ENCODE measurements at regions not wholly inside any gene's neighbourhood (a gene's known extent, or its start where the extent isn't known, plus 50 kb on each side); places are given as distances from the start of the nearest gene placed in this dataset.

GRCh38 chr12:107328442-107329133 lies 235.2 kb upstream of the CRY1 start:
- Histone ChIP-seq H3K9me3 (ENCODE audit: control extremely low read depth in 1 of 5, control insufficient read depth in 4 of 5, insufficient read depth in 2 of 5, low read depth in 1 of 5, low read length in 4 of 5) (no peaks in the 10 kb centered on the region), H3K36me3 (ENCODE audit: control insufficient read depth in 4 of 4, insufficient read depth in 4 of 4, low read length in 3 of 4) (no peaks in the 10 kb centered on the region), H3K4me3 (ENCODE audit: control insufficient read depth in 1 of 7, extremely low read depth in 1 of 7, insufficient read depth in 4 of 7, low read depth in 2 of 7, low read length in 6 of 7) (peak overlapping the region in 2 of 7 experiments; percentile 24 to 41), H3K27ac (ENCODE audit: insufficient read depth in 1 of 2, low read depth in 1 of 2, low read length in 2 of 2, poor library complexity in 1 of 2, severe bottlenecking in 2 of 2) (no peak overlapping the region), H3K27me3 (replicated peaks in 2 of 5; ENCODE audit: control insufficient read depth in 4 of 5, insufficient read depth in 5 of 5, low read length in 4 of 5) (peaks cover 0 to 5% (median 0%) of the 10 kb centered on the region in 5 experiments), H3K4me1 (ENCODE audit: control extremely low read depth in 1 of 4, control insufficient read depth in 4 of 4, insufficient read depth in 4 of 4, low read length in 3 of 4) (peaks cover 8 to 58% (median 35%) of the 10 kb centered on the region in 4 experiments)
- DNase-seq: peak; percentile 87 to 98 (median 97)
- 10% methylated on average over 9 of the region's 11 CpGs for WGBS (ENCODE audit: insufficient coverage)
- ChIA-PET POLR2A (interaction anchor here (0.8 to 1.6 kb wide), 2 partner anchors 8 to 10 kb away, joined by 3 to 4 read pairs; a partner anchor contains a TSS), CTCF (interaction anchor here (0.8 to 1.7 kb wide), 4 partner anchors 12 to 46 kb away, joined by 3 to 7 read pairs (median 3); no protein-coding TSS in a partner anchor)

- H3K27ac ChIP-seq (ENCODE audit: insufficient read depth in 1 of 2, low read depth in 1 of 2, low read length in 2 of 2, poor library complexity in 1 of 2, severe bottlenecking in 2 of 2): no peak overlapping the region
- H3K9me3 ChIP-seq (ENCODE audit: control extremely low read depth in 1 of 5, control insufficient read depth in 4 of 5, insufficient read depth in 2 of 5, low read depth in 1 of 5, low read length in 4 of 5): no peaks in the 10 kb centered on the region
- H3K4me3 ChIP-seq (ENCODE audit: control insufficient read depth in 1 of 7, extremely low read depth in 1 of 7, insufficient read depth in 4 of 7, low read depth in 2 of 7, low read length in 6 of 7): no peak overlapping the region
- no peaks in the 10 kb centered on the region for H3K36me3 ChIP-seq (ENCODE audit: control insufficient read depth in 4 of 4, insufficient read depth in 4 of 4, low read length in 3 of 4)
- H3K4me1 ChIP-seq (ENCODE audit: control extremely low read depth in 1 of 4, control insufficient read depth in 4 of 4, insufficient read depth in 4 of 4, low read length in 3 of 4): peaks cover 4 to 52% (median 34%) of the 10 kb centered on the region in 4 experiments
- H3K27me3 ChIP-seq (replicated peaks in 2 of 5; ENCODE audit: control insufficient read depth in 4 of 5, insufficient read depth in 5 of 5, low read length in 4 of 5): peaks cover 0 to 5% (median 0%) of the 10 kb centered on the region in 5 experiments
- DNase-seq: peak in 2 of 3 donors; percentile 75 to 81
- POLR2A ChIA-PET: no interaction called here
- CTCF ChIA-PET: interaction anchor here (1.1 to 1.5 kb wide), 2 partner anchors 11 to 33 kb away, joined by 3 read pairs; no protein-coding TSS in a partner anchor
- WGBS (ENCODE audit: insufficient coverage): 90% methylated on average over 1 of the region's 1 CpG
Measured at GRCh38 chr12:107329569-107330324, 236.4 kb upstream of the CRY1 start.

DNA sequence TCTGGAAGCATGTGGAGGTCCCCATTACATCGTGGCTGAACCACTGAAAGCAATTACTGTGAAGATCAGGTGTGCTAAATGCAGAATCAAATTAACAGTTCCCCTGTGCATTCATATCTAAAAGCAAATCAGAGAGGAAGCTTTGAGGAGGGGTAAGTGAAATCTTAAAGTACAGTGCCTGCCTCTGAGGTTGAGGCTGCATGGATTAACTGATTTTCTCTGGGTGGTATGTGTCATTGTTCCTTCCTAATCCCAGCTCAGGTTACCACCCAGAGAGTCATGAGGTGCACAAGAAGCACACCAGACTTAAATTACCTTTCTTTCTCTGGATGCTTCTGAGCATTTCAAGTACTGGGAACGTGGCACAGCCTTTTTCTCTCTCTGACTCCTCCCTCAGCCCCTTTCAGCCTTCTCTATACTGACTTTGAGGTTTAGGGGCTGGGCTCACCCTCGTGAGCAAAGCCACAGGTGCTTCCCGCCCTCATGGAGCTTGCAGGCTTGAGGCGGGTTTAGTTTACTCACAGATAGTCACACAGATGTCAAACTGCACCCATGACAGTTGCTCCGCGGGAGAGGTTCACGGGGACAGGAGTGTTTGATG lies 237.6 kb upstream of the CRY1 start:
- WGBS (ENCODE audit: insufficient coverage): 77% methylated on average over 4 of the region's 8 CpGs
- H3K27me3 ChIP-seq (replicated peaks in 2 of 5; ENCODE audit: control insufficient read depth in 4 of 5, insufficient read depth in 5 of 5, low read length in 4 of 5): peaks cover 0 to 5% (median 0%) of the 10 kb centered on the region in 5 experiments
- DNase-seq: peak in 2 of 3 donors; percentile 80 to 85
- POLR2A ChIA-PET: interaction anchor here (1.0 kb wide), 1 partner anchor 8 kb away, joined by 3 read pairs; no protein-coding TSS in a partner anchor
- no peak overlapping the region for H3K4me3 ChIP-seq (ENCODE audit: control insufficient read depth in 1 of 7, extremely low read depth in 1 of 7, insufficient read depth in 4 of 7, low read depth in 2 of 7, low read length in 6 of 7)
- peaks cover 4 to 45% (median 34%) of the 10 kb centered on the region in 4 experiments for H3K4me1 ChIP-seq (ENCODE audit: control extremely low read depth in 1 of 4, control insufficient read depth in 4 of 4, insufficient read depth in 4 of 4, low read length in 3 of 4)
- no peak overlapping the region for H3K27ac ChIP-seq (ENCODE audit: insufficient read depth in 1 of 2, low read depth in 1 of 2, low read length in 2 of 2, poor library complexity in 1 of 2, severe bottlenecking in 2 of 2)
- H3K36me3 ChIP-seq (ENCODE audit: control insufficient read depth in 4 of 4, insufficient read depth in 4 of 4, low read length in 3 of 4): no peaks in the 10 kb centered on the region
- CTCF ChIA-PET: interaction anchor here (1.2 to 1.5 kb wide), 3 partner anchors 10 to 72 kb away, joined by 4 read pairs; no protein-coding TSS in a partner anchor
- no peaks in the 10 kb centered on the region for H3K9me3 ChIP-seq (ENCODE audit: control extremely low read depth in 1 of 5, control insufficient read depth in 4 of 5, insufficient read depth in 2 of 5, low read depth in 1 of 5, low read length in 4 of 5)

DNA sequence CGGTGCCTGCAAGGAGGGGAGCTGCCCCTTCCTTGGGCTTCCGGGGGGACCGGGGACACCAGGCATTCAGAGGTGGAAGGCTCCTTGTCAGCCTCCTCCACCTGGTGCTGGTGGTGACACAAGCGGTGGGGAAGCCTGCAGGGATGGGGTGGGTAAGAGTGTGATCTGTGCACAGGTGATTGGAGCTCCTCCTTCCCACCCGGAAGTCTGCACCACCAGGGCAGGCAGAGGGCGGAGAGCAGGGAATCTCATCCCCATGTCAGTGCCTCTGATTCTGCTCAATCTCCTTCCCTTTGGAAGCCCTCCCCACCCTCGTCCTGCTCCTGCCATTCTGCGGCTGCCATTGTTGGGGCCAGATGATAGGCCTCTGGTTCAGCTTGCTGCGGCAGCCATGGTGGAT lies 238.1 kb upstream of the CRY1 start:
- CTCF ChIA-PET: interaction anchor here (1.2 to 1.5 kb wide), 3 partner anchors 10 to 72 kb away, joined by 4 read pairs; no protein-coding TSS in a partner anchor
- Histone ChIP-seq H3K4me3 (ENCODE audit: control insufficient read depth in 1 of 7, extremely low read depth in 1 of 7, insufficient read depth in 4 of 7, low read depth in 2 of 7, low read length in 6 of 7) (no peak overlapping the region), H3K4me1 (ENCODE audit: control extremely low read depth in 1 of 4, control insufficient read depth in 4 of 4, insufficient read depth in 4 of 4, low read length in 3 of 4) (peaks cover 4 to 45% (median 33%) of the 10 kb centered on the region in 4 experiments), H3K27me3 (replicated peaks in 2 of 5; ENCODE audit: control insufficient read depth in 4 of 5, insufficient read depth in 5 of 5, low read length in 4 of 5) (peaks cover 0 to 2% (median 0%) of the 10 kb centered on the region in 5 experiments), H3K36me3 (ENCODE audit: control insufficient read depth in 4 of 4, insufficient read depth in 4 of 4, low read length in 3 of 4) (no peaks in the 10 kb centered on the region), H3K9me3 (ENCODE audit: control extremely low read depth in 1 of 5, control insufficient read depth in 4 of 5, insufficient read depth in 2 of 5, low read depth in 1 of 5, low read length in 4 of 5) (no peaks in the 10 kb centered on the region), H3K27ac (ENCODE audit: insufficient read depth in 1 of 2, low read depth in 1 of 2, low read length in 2 of 2, poor library complexity in 1 of 2, severe bottlenecking in 2 of 2) (no peak overlapping the region)
- POLR2A ChIA-PET: interaction anchor here (1.0 kb wide), 1 partner anchor 8 kb away, joined by 3 read pairs; no protein-coding TSS in a partner anchor
- WGBS (ENCODE audit: insufficient coverage): 96% methylated on average over 7 of the region's 9 CpGs
- DNase-seq: no peak

- 91% methylated on average over 11 of the region's 11 CpGs for WGBS (ENCODE audit: insufficient coverage)
- peaks cover 4 to 44% (median 33%) of the 10 kb centered on the region in 4 experiments for H3K4me1 ChIP-seq (ENCODE audit: control extremely low read depth in 1 of 4, control insufficient read depth in 4 of 4, insufficient read depth in 4 of 4, low read length in 3 of 4)
- POLR2A ChIA-PET: interaction anchor here (0.6 kb wide), 1 partner anchor 1237 kb away, joined by 3 read pairs; no protein-coding TSS in a partner anchor
- no peak overlapping the region for H3K4me3 ChIP-seq (ENCODE audit: control insufficient read depth in 1 of 7, extremely low read depth in 1 of 7, insufficient read depth in 4 of 7, low read depth in 2 of 7, low read length in 6 of 7)
- peaks cover 0 to 2% (median 0%) of the 10 kb centered on the region in 5 experiments for H3K27me3 ChIP-seq (replicated peaks in 2 of 5; ENCODE audit: control insufficient read depth in 4 of 5, insufficient read depth in 5 of 5, low read length in 4 of 5)
- DNase-seq: no peak
- H3K27ac ChIP-seq (ENCODE audit: insufficient read depth in 1 of 2, low read depth in 1 of 2, low read length in 2 of 2, poor library complexity in 1 of 2, severe bottlenecking in 2 of 2): no peak overlapping the region
- no peaks in the 10 kb centered on the region for H3K9me3 ChIP-seq (ENCODE audit: control extremely low read depth in 1 of 5, control insufficient read depth in 4 of 5, insufficient read depth in 2 of 5, low read depth in 1 of 5, low read length in 4 of 5)
- CTCF ChIA-PET: interaction anchor here (1.2 to 1.5 kb wide), 3 partner anchors 11 to 71 kb away, joined by 4 read pairs; no protein-coding TSS in a partner anchor
- H3K36me3 ChIP-seq (ENCODE audit: control insufficient read depth in 4 of 4, insufficient read depth in 4 of 4, low read length in 3 of 4): no peaks in the 10 kb centered on the region
Measured at GRCh38 chr12:107331912-107332311, 238.6 kb upstream of the CRY1 start.

- POLR2A ChIA-PET: no interaction called here
- WGBS (ENCODE audit: insufficient coverage): 92% methylated on average over 3 of the region's 4 CpGs
- CTCF ChIA-PET: interaction anchor here (0.6 to 1.3 kb wide), 5 partner anchors 15 to 197 kb away, joined by 3 to 4 read pairs (median 3); a partner anchor contains a TSS
Measured at GRCh38 chr12:107332743-107333142, 239.4 kb upstream of the CRY1 start.

More at GRCh38 chr12:107332743-107333142, 239.4 kb upstream of the CRY1 start:
- no peak overlapping the region for H3K27ac ChIP-seq (ENCODE audit: insufficient read depth in 1 of 2, low read depth in 1 of 2, low read length in 2 of 2, poor library complexity in 1 of 2, severe bottlenecking in 2 of 2)
- H3K4me1 ChIP-seq (ENCODE audit: control extremely low read depth in 1 of 4, control insufficient read depth in 4 of 4, insufficient read depth in 4 of 4, low read length in 3 of 4): peaks cover 4 to 36% (median 31%) of the 10 kb centered on the region in 4 experiments
- no peaks in the 10 kb centered on the region for H3K9me3 ChIP-seq (ENCODE audit: control extremely low read depth in 1 of 5, control insufficient read depth in 4 of 5, insufficient read depth in 2 of 5, low read depth in 1 of 5, low read length in 4 of 5)
- peak in 2 of 3 donors; percentile 47 to 51 for DNase-seq
- no peaks in the 10 kb centered on the region for H3K36me3 ChIP-seq (ENCODE audit: control insufficient read depth in 4 of 4, insufficient read depth in 4 of 4, low read length in 3 of 4)
- H3K4me3 ChIP-seq (ENCODE audit: control insufficient read depth in 1 of 7, extremely low read depth in 1 of 7, insufficient read depth in 4 of 7, low read depth in 2 of 7, low read length in 6 of 7): no peak overlapping the region
- peaks cover 0 to 2% (median 0%) of the 10 kb centered on the region in 5 experiments for H3K27me3 ChIP-seq (replicated peaks in 2 of 5; ENCODE audit: control insufficient read depth in 4 of 5, insufficient read depth in 5 of 5, low read length in 4 of 5)

All from common myeloid progenitor, CD34-positive (primary cell).